Neural cell (in vitro differentiated cells): ENCODE measurements at regions not wholly inside any gene's neighbourhood (a gene's known extent, or its start where the extent isn't known, plus 50 kb on each side); places are given as distances from the start of the nearest gene placed in this dataset.

Experiments
- H2AFZ ChIP-seq: fragments of 200-600, 300-800 bp; sonication (generic), shearing (Covaris generic); 2 replicates; pipeline ENCODE4 v1.6.0; 2014; ENCODE audit warnings: low read depth, mild to moderate bottlenecking, antibody characterized with exemption, low read length, moderate library complexity
- H3F3A ChIP-seq: fragments of 200-600 bp; shearing (Covaris generic); 2 replicates; pipeline ENCODE4 v1.6.1; 2016; ENCODE audit warnings: mild to moderate bottlenecking, moderate library complexity, mixed read lengths, antibody characterized with exemption, low read length; ENCODE audit not compliant: insufficient read depth, poor library complexity, severe bottlenecking
- H3K27ac ChIP-seq: fragments of 200-600, 300-800 bp; sonication (generic), shearing (Covaris generic); 2 replicates; pipeline ENCODE4 v1.5.1; 2014; ENCODE audit warnings: mild to moderate bottlenecking, low read length, moderate library complexity
- H3K27me3 ChIP-seq: fragments of 300-800, 200-600 bp; sonication (generic), shearing (Covaris generic); 2 replicates; pipeline ENCODE4 v1.6.0; 2014; ENCODE audit warnings: mild to moderate bottlenecking, low read depth, low read length, moderate library complexity; ENCODE audit not compliant: insufficient read depth
- H3K36me3 ChIP-seq: fragments of 300-800, 200-600 bp; sonication (generic), shearing (Covaris generic); 2 replicates; pipeline ENCODE4 v1.5.1; 2014; ENCODE audit warnings: mild to moderate bottlenecking, antibody characterized with exemption, low read length, moderate library complexity; ENCODE audit not compliant: insufficient read depth
- H3K4me2 ChIP-seq: fragments of 300-800, 200-600 bp; sonication (generic), shearing (Covaris generic); 2 replicates; pipeline ENCODE4 v1.6.0; 2014; ENCODE audit warnings: mild to moderate bottlenecking, low read length
- H3K4me3 ChIP-seq: fragments of 300-800, 200-600 bp; sonication (generic), shearing (Covaris generic); 2 replicates; pipeline ENCODE4 v1.5.1; 2014; ENCODE audit warnings: mild to moderate bottlenecking, low read length, moderate library complexity
- H3K79me2 ChIP-seq: fragments of 200-600 bp; shearing (Covaris generic); replicated peaks from 2 replicates; pipeline ENCODE4 v1.6.0; 2014; ENCODE audit warnings: mild to moderate bottlenecking, low read length, moderate library complexity; ENCODE audit not compliant: insufficient read depth
- H3K9ac ChIP-seq: fragments of 300-800, 200-600 bp; sonication (generic), shearing (Covaris generic); 2 replicates; pipeline ENCODE4 v1.6.1; 2016; ENCODE audit warnings: mild to moderate bottlenecking, low read length, mixed read lengths
- H3K9me2 ChIP-seq: fragments of 200-600 bp; shearing (Covaris generic); 2 replicates; pipeline ENCODE4 v1.6.1; 2016; ENCODE audit warnings: mild to moderate bottlenecking, low read length, mixed read lengths; ENCODE audit not compliant: insufficient read depth
- H3K9me3 ChIP-seq: fragments of 200-600, 300-800 bp; sonication (generic), shearing (Covaris generic); 2 replicates; pipeline ENCODE4 v1.6.1; 2016; ENCODE audit warnings: mild to moderate bottlenecking, mixed run types, low read length, moderate library complexity, mixed read lengths
- H4K20me1 ChIP-seq: fragments of 200-600 bp; shearing (Covaris generic); 2 replicates; pipeline ENCODE4 v1.6.1; 2016; ENCODE audit warnings: mild to moderate bottlenecking, mixed run types; ENCODE audit not compliant: insufficient read depth
- CTCF ChIP-seq: fragments of 450-650 bp; IDR thresholded peaks from 2 replicates; pipeline ENCODE4 v1.5.1; 2014; ENCODE audit warnings: antibody characterized with exemption, mild to moderate bottlenecking, moderate library complexity; ENCODE audit not compliant: poor library complexity, severe bottlenecking
- EP300 ChIP-seq: fragments of 450-650 bp; conservative IDR thresholded peaks from 2 replicates; pipeline ENCODE4 v1.6.1; 2014; ENCODE audit warnings: antibody characterized with exemption, mild to moderate bottlenecking, moderate library complexity; ENCODE audit not compliant: poor library complexity, severe bottlenecking
- EZH2 ChIP-seq: fragments of 200-600, 300-800 bp; shearing (Covaris generic), sonication (generic); IDR thresholded peaks from 2 replicates; pipeline ENCODE4 v1.6.1; 2014; ENCODE audit warnings: antibody characterized with exemption, low read length, borderline replicate concordance, mild to moderate bottlenecking; ENCODE audit not compliant: insufficient read depth, poor library complexity, severe bottlenecking
- MXI1 ChIP-seq: fragments of 450-650 bp; conservative IDR thresholded peaks from 2 replicates; pipeline ENCODE4 v1.6.1; 2014; ENCODE audit warnings: antibody characterized with exemption, mild to moderate bottlenecking; ENCODE audit not compliant: poor library complexity, severe bottlenecking
- POLR2AphosphoS5 ChIP-seq: IDR thresholded peaks from 2 replicates; pipeline ENCODE4 v1.6.1; 2012
- RAD21 ChIP-seq: fragments of 450-650 bp; conservative IDR thresholded peaks from 2 replicates; pipeline ENCODE4 v1.6.1; 2014; ENCODE audit warnings: antibody characterized with exemption, mild to moderate bottlenecking, moderate library complexity
- REST ChIP-seq: IDR thresholded peaks from 2 replicates; pipeline ENCODE4 v1.6.1; 2012; ENCODE audit warnings: borderline replicate concordance
- SMC3 ChIP-seq: fragments of 450-650 bp; conservative IDR thresholded peaks from 2 replicates; pipeline ENCODE4 v1.6.1; 2014; ENCODE audit warnings: antibody characterized with exemption, mild to moderate bottlenecking, moderate library complexity; ENCODE audit not compliant: poor library complexity
- TAF1 ChIP-seq: IDR thresholded peaks from 2 replicates; pipeline ENCODE4 v1.6.1; 2012; ENCODE audit warnings: low read depth

- Histone ChIP-seq H3K9me3 (no peaks in the 10 kb centered on the region), H3K79me2 (no peaks in the 10 kb centered on the region), H4K20me1 (no peaks in the 10 kb centered on the region), H3K27ac (no peak overlapping the region), H3K36me3 (no peaks in the 10 kb centered on the region), H3K4me3 (no peak overlapping the region), H3F3A (no peaks in the 10 kb centered on the region), H3K9ac (no peak overlapping the region), H3K9me2 (no peaks in the 10 kb centered on the region), H2AFZ (no peak overlapping the region), H3K4me2 (no peak overlapping the region), H3K27me3 (no peaks in the 10 kb centered on the region)
- TF ChIP-seq SMC3 (no peak), POLR2AphosphoS5 (no peak), REST (no peak), CTCF (no peak), EP300 (no peak), EZH2 (no peak), TAF1 (no peak), RAD21 (no peak), MXI1 (no peak)
Measured at GRCh38 chr5:178793696-178794095, 63.2 kb upstream of the ZNF354A start.

- Histone ChIP-seq H3K9ac (no peak overlapping the region), H3K27me3 (no peaks in the 10 kb centered on the region), H2AFZ (no peak overlapping the region), H3K79me2 (no peaks in the 10 kb centered on the region), H4K20me1 (no peaks in the 10 kb centered on the region), H3K36me3 (no peaks in the 10 kb centered on the region), H3K9me2 (no peaks in the 10 kb centered on the region), H3K4me2 (no peak overlapping the region), H3K9me3 (no peaks in the 10 kb centered on the region), H3K4me3 (no peak overlapping the region), H3F3A (no peaks in the 10 kb centered on the region), H3K27ac (no peak overlapping the region)
- no peak for TF ChIP-seq RAD21
- TF ChIP-seq EP300: no peak
- no peak for TF ChIP-seq TAF1
Measured at GRCh38 chr5:178793151-178793550, 62.7 kb upstream of the ZNF354A start.

- Histone ChIP-seq H3K9ac (no peak overlapping the region), H3K79me2 (no peaks in the 10 kb centered on the region), H4K20me1 (no peaks in the 10 kb centered on the region), H3K36me3 (no peaks in the 10 kb centered on the region), H3K9me3 (no peaks in the 10 kb centered on the region), H3K4me3 (no peak overlapping the region), H3K27me3 (no peaks in the 10 kb centered on the region), H3K9me2 (no peaks in the 10 kb centered on the region), H3K27ac (no peak overlapping the region), H2AFZ (no peak overlapping the region), H3F3A (no peaks in the 10 kb centered on the region), H3K4me2 (no peak overlapping the region)
- TF ChIP-seq EP300 (no peak), REST (no peak), SMC3 (no peak), MXI1 (no peak), RAD21 (no peak), TAF1 (no peak), POLR2AphosphoS5 (no peak), CTCF (no peak), EZH2 (no peak)
Measured at GRCh38 chr5:178791976-178792375, 61.5 kb upstream of the ZNF354A start.
